Adrenal gland (tissue), 9 donors: ENCODE measurements at regions not wholly inside any gene's neighbourhood (a gene's known extent, or its start where the extent isn't known, plus 50 kb on each side); places are given as distances from the start of the nearest gene placed in this dataset.

Experiments used
- DNase-seq, 7 donors: peaks; one replicate each; pipeline ENCODE4 v3.0.0-alpha.2; 2019 to 2020
- H3K27ac ChIP-seq, 5 donors: fragments of 200-600 bp; sonication (generic) in 4 of 5; 1 replicate in 3 of 5; 2 replicates in 2 of 5; pipeline versions ENCODE4 v1.5.1 to v1.8.0; 2016 to 2020; ENCODE audit warnings: mild to moderate bottlenecking in 1 of 5
- H3K27me3 ChIP-seq: fragments of 200-600 bp; 2 replicates; pipeline ENCODE4 v1.8.0; 2021
- H3K36me3 ChIP-seq, 2 donors: fragments of 200-600 bp; replicated peaks in 1 of 2; 1 replicate in 1 of 2; 2 replicates in 1 of 2; pipeline versions ENCODE4 v1.5.1 to v1.8.0; 2018 to 2022
- H3K4me1 ChIP-seq, 2 donors: fragments of 200-600 bp; replicated peaks in 1 of 2; 1 replicate in 1 of 2; 2 replicates in 1 of 2; pipeline versions ENCODE4 v1.5.1 to v1.8.0; 2018 to 2021
- H3K4me3 ChIP-seq, 4 donors: fragments of 200-600 bp; sonication (generic) in 3 of 4; one replicate each; pipeline ENCODE4 v1.5.1; 2016 to 2018
- H3K9me3 ChIP-seq, 3 donors: fragments of 200-600 bp; sonication (generic) in 1 of 3; replicated peaks in 1 of 3; 1 replicate in 2 of 3; 2 replicates in 1 of 3; pipeline versions ENCODE4 v1.5.1 to v1.8.0; 2016 to 2021
- CTCF ChIP-seq, 6 experiments: fragments of 450-650 bp in 4 of 6; fragments of 200-600 bp in 2 of 6; sonication (generic) in 1 of 6; IDR thresholded peaks; 1 replicate in 5 of 6; 2 replicates in 1 of 6; pipeline versions ENCODE4 v1.5.1 to v1.8.0; 2016 to 2021; ENCODE audit warnings: antibody characterized with exemption in 6 of 6, mild to moderate bottlenecking in 2 of 6, moderate library complexity in 1 of 6
- POLR2A ChIP-seq, 2 donors: fragments of 450-650 bp; IDR thresholded peaks; one replicate each; pipeline ENCODE4 v1.6.1; 2017; ENCODE audit warnings: antibody characterized with exemption in 2 of 2, mild to moderate bottlenecking in 2 of 2, moderate library complexity in 1 of 2
- WGBS, 4 donors: extraction: QIAGEN DNeasy Blood & Tissue Kit in 2 of 4; methylation state at CpG; one replicate each; pipeline versions ENCODE4 v1.1.5 to v1.1.7; 2013 to 2017; 5-methylcytosine and 5-hydroxymethylcytosine counted together
- intact Hi-C, 2 donors: fragments of 100-400 bp; cut with DNase I; formaldehyde crosslinking; loops; one replicate each; pipeline versions ENCODE4 v1.14.1 to v1.15.0; 2022 to 2023
- donor health status: healthy with polysubstance abuse.
- donor health status: Bipolar disorder and iron deficiency.
- donor health status: DM: yes; HTN: yes; CAD: no.
- donor health status: DM: no; HTN: no; CAD: no.
- donor health status: DM: no; HTN: no; CAD: no.

- H3K36me3 ChIP-seq, result no peaks in the 10 kb centered on the region
- intact Hi-C loops, result no loop called here
- H3K27me3 ChIP-seq, result no peaks in the 10 kb centered on the region
- 85 to 88% (median 87%) methylated on average over 1 of the region's 1 CpG for WGBS, 4 donors
- no peak for TF ChIP-seq POLR2A (IDR thresholded peaks at IDR 0.05)
- TF ChIP-seq CTCF (IDR thresholded peaks at IDR 0.05), result peak in 4 of 6 experiments; percentile 9 to 31 (median 21)
- no peak overlapping the region for H3K4me3 ChIP-seq
- DNase-seq, result peak in 2 of 7 donors; percentile 20 to 60
- H3K27ac ChIP-seq, result no peak overlapping the region
- no peaks in the 10 kb centered on the region for H3K4me1 ChIP-seq
- no peaks in the 10 kb centered on the region for H3K9me3 ChIP-seq
Measured at GRCh38 chr13:33441015-33441414, 155.5 kb upstream of the STARD13 start.

- no peak overlapping the region for H3K27ac ChIP-seq
- WGBS, 4 donors, result 91 to 97% (median 94%) methylated on average over 1 of the region's 1 CpG
- no peak for DNase-seq
- no peaks in the 10 kb centered on the region for H3K4me1 ChIP-seq
- no peaks in the 10 kb centered on the region for H3K27me3 ChIP-seq
- H3K9me3 ChIP-seq, result no peaks in the 10 kb centered on the region
- H3K4me3 ChIP-seq, result no peak overlapping the region
- TF ChIP-seq CTCF (IDR thresholded peaks at IDR 0.05), result no peak
- no peak for TF ChIP-seq POLR2A (IDR thresholded peaks at IDR 0.05)
- H3K36me3 ChIP-seq, result no peaks in the 10 kb centered on the region
- intact Hi-C loops, result no loop called here
Measured at GRCh38 chr13:33445024-33445423, 159.5 kb upstream of the STARD13 start.

- Histone ChIP-seq H3K4me1 (no peaks in the 10 kb centered on the region), H3K27ac (no peak overlapping the region), H3K4me3 (no peak overlapping the region), H3K9me3 (no peaks in the 10 kb centered on the region), H3K27me3 (no peaks in the 10 kb centered on the region), H3K36me3 (no peaks in the 10 kb centered on the region)
- WGBS, 4 donors, result 72 to 92% (median 83%) methylated on average over 4 of the region's 4 CpGs
- intact Hi-C loops, result no loop called here
- no peak for DNase-seq
- TF ChIP-seq POLR2A (IDR thresholded peaks at IDR 0.05) (no peak), CTCF (IDR thresholded peaks at IDR 0.05) (no peak)
Measured at GRCh38 chr13:33445476-33445875, 159.9 kb upstream of the STARD13 start.

- intact Hi-C loops, result no loop called here
- Histone ChIP-seq H3K4me1 (no peaks in the 10 kb centered on the region), H3K4me3 (no peak overlapping the region), H3K27ac (no peak overlapping the region), H3K36me3 (no peaks in the 10 kb centered on the region), H3K9me3 (no peaks in the 10 kb centered on the region), H3K27me3 (no peaks in the 10 kb centered on the region)
- TF ChIP-seq CTCF (IDR thresholded peaks at IDR 0.05), result no peak
- TF ChIP-seq POLR2A (IDR thresholded peaks at IDR 0.05), result no peak
- DNase-seq, result no peak
- 76 to 85% (median 85%) methylated on average over 5 of the region's 5 CpGs for whole genome bisulfite sequencing, 4 donors
Measured at GRCh38 chr13:33446821-33447725, 161.5 kb upstream of the STARD13 start.
